ENCODE measurements at regions not wholly inside any gene's neighbourhood (a gene's known extent, or its start where the extent isn't known, plus 50 kb on each side); places are given as distances from the start of the nearest gene placed in this dataset.

- H2AK5ac ChIP-seq (ENCODE audit: low read depth, low read length) = no peak overlapping the region
- DNase-seq (no peak), ATAC-seq (ENCODE audit: low read depth) (no peak)
- H2AFZ ChIP-seq (replicated peaks; ENCODE audit: low read length, poor library complexity) = no peak overlapping the region
- H2BK20ac ChIP-seq (ENCODE audit: low read depth, low read length) = no peak overlapping the region
- ChIA-PET CTCF (no interaction called here), POLR2A (ENCODE audit: unreplicated experiment) (no interaction called here)
- H3K56ac ChIP-seq (ENCODE audit: extremely low read depth, insufficient read depth, low read length) = no peak overlapping the region
- H3K4me1 ChIP-seq (ENCODE audit: control insufficient read depth, insufficient read depth, low read length) = peaks cover 2% of the 10 kb centered on the region
- H2BK15ac ChIP-seq (ENCODE audit: low read depth, low read length) = no peak overlapping the region
- H4K8ac ChIP-seq (ENCODE audit: low read depth in 2 of 2, low read length in 2 of 2) = no peak overlapping the region
- H3K18ac ChIP-seq (ENCODE audit: low read depth, low read length) = no peak overlapping the region
- peaks cover 2% of the 10 kb centered on the region for H3K9me3 ChIP-seq (ENCODE audit: control insufficient read depth, insufficient read depth, low read length)
- TF ChIP-seq RAD21 (IDR thresholded peaks at IDR 0.05; ENCODE audit: low read length) (no peak), MAFK (IDR thresholded peaks at IDR 0.05; ENCODE audit: low read depth, low read length) (no peak), POLR2A (IDR thresholded peaks at IDR 0.05; ENCODE audit: low read depth, low read length) (no peak), CHD1 (IDR thresholded peaks at IDR 0.05; ENCODE audit: low read depth, low read length) (no peak), CTCF (conservative IDR thresholded peaks at IDR 0.05; ENCODE audit: low read depth, low read length) (no peak), MAZ (IDR thresholded peaks at IDR 0.05; ENCODE audit: borderline replicate concordance, low read depth, low read length) (no peak), ELK1 (IDR thresholded peaks at IDR 0.05; ENCODE audit: borderline replicate concordance, low read depth, low read length) (no peak), USF2 (IDR thresholded peaks at IDR 0.05; ENCODE audit: low read depth, low read length) (no peak), CEBPB (IDR thresholded peaks at IDR 0.05; ENCODE audit: low read depth, low read length) (no peak), MXI1 (IDR thresholded peaks at IDR 0.05; ENCODE audit: borderline replicate concordance, low read depth, low read length) (no peak), RFX5 (IDR thresholded peaks at IDR 0.05; ENCODE audit: low read depth, low read length) (no peak), NFE2L2 (IDR thresholded peaks at IDR 0.05; ENCODE audit: low read depth, low read length) (no peak), FOS (IDR thresholded peaks at IDR 0.05; ENCODE audit: low read depth, low read length) (no peak), SMC3 (IDR thresholded peaks at IDR 0.05; ENCODE audit: low read depth, low read length) (no peak), RCOR1 (IDR thresholded peaks at IDR 0.05; ENCODE audit: insufficient replicate concordance, low read length) (no peak), BHLHE40 (IDR thresholded peaks at IDR 0.05; ENCODE audit: low read depth, low read length) (no peak)
- dilution Hi-C loops (cut with HindIII; ENCODE audit: low sequenced_read_pairs, unreplicated experiment) = no loop called here
- H3K14ac ChIP-seq (replicated peaks; ENCODE audit: low read depth, low read length) = no peak overlapping the region
- no peak overlapping the region for H2BK5ac ChIP-seq (ENCODE audit: low read depth, low read length, poor library complexity, severe bottlenecking)
- no peak overlapping the region for H3K4me2 ChIP-seq (ENCODE audit: low read depth, low read length)
- no peak overlapping the region for H4K91ac ChIP-seq (ENCODE audit: insufficient read depth, low read depth, low read length)
- no peak overlapping the region for H3K27ac ChIP-seq (ENCODE audit: insufficient read depth, low read length)
- H3K23ac ChIP-seq (ENCODE audit: low read depth, low read length) = no peak overlapping the region
- H3K79me1 ChIP-seq (ENCODE audit: low read depth in 1 of 2, low read length in 2 of 2) = no peaks in the 10 kb centered on the region
- peaks cover 3% of the 10 kb centered on the region; the same call in 1 of the 2 replicates for H4K20me1 ChIP-seq (ENCODE audit: insufficient read depth, low read length)
- no peaks in the 10 kb centered on the region for H3K36me3 ChIP-seq (ENCODE audit: control insufficient read depth, insufficient read depth, low read length)
- H3K4me3 ChIP-seq (ENCODE audit: insufficient read depth, low read depth, low read length) = no peak overlapping the region
- no peak overlapping the region for H3K9ac ChIP-seq (ENCODE audit: low read depth, low read length)
- no peak overlapping the region for H4K5ac ChIP-seq (ENCODE audit: low read depth, low read length)
- in situ Hi-C loops (cut with MboI; ENCODE audit: low sequenced_read_pairs) = no loop called here
- no peak overlapping the region for H2AK9ac ChIP-seq (replicated peaks; ENCODE audit: low read depth, low read length, poor library complexity)
- H2BK120ac ChIP-seq (ENCODE audit: low read depth, low read length) = no peak overlapping the region
- no TSS peak for BruUV-seq (replicated peaks)
- H3K4ac ChIP-seq (ENCODE audit: low read depth, low read length) = no peak overlapping the region
- intact Hi-C loops (cut with micrococcal nuclease) = loop anchor here (10.0 kb wide), 1 partner anchor 329 kb away; the partner anchor contains the start of gene TLE3
- H3K9me1 ChIP-seq (ENCODE audit: insufficient read depth, low read length) = peaks cover 3% of the 10 kb centered on the region
- H3K27me3 ChIP-seq (ENCODE audit: control insufficient read depth, insufficient read depth, low read length) = peaks cover 3% of the 10 kb centered on the region
Observed at GRCh38 chr15:69766156-69766555, 313.5 kb downstream of the RPLP1 start.
